Gastroesophageal sphincter (tissue), 3 donors: ENCODE measurements at regions not wholly inside any gene's neighbourhood (a gene's known extent, or its start where the extent isn't known, plus 50 kb on each side); places are given as distances from the start of the nearest gene placed in this dataset.

Source experiments
- CTCF ChIP-seq, 4 experiments: fragments of 200-600 bp in 2 of 4; fragments of 450-650 bp in 2 of 4; sonication (generic) in 1 of 4; IDR thresholded peaks; one replicate each; pipeline ENCODE4 v1.5.1; 2017 to 2019; ENCODE audit warnings: antibody characterized with exemption in 4 of 4, mild to moderate bottlenecking in 2 of 4, moderate library complexity in 2 of 4
- EP300 ChIP-seq: sonication (generic); formaldehyde crosslinking; IDR thresholded peaks from one replicate; pipeline ENCODE4 v1.6.1; 2017; ENCODE audit warnings: antibody characterized with exemption, mild to moderate bottlenecking
- POLR2A ChIP-seq, 2 donors: fragments of 450-650 bp; IDR thresholded peaks; one replicate each; pipeline ENCODE4 v1.6.1; 2017; ENCODE audit warnings: antibody characterized with exemption in 2 of 2, mild to moderate bottlenecking in 2 of 2, moderate library complexity in 1 of 2
- POLR2AphosphoS5 ChIP-seq: sonication (generic); formaldehyde crosslinking; IDR thresholded peaks from one replicate; pipeline ENCODE4 v1.6.1; 2017; ENCODE audit warnings: antibody characterized with exemption

- TF ChIP-seq CTCF (IDR thresholded peaks at IDR 0.05) (no peak), EP300 (no peak), POLR2A (IDR thresholded peaks at IDR 0.05) (no peak), POLR2AphosphoS5 (no peak)
Observed at GRCh38 chr17:72338847-72339790, 218.3 kb downstream of the SOX9 start.
